ENCODE measurements at regions not wholly inside any gene's neighbourhood (a gene's known extent, or its start where the extent isn't known, plus 50 kb on each side); places are given as distances from the start of the nearest gene placed in this dataset.

GRCh38 chr2:146869328-146869727 lies 975.5 kb upstream of the ACVR2A start:
- H3K27ac ChIP-seq (ENCODE audit: low read depth, low read length), result no peak overlapping the region

- H3K27ac ChIP-seq (ENCODE audit: low read depth, low read length), result no peak overlapping the region
Observed at GRCh38 chr2:146868051-146868450, 976.8 kb upstream of the ACVR2A start.

GRCh38 chr2:146867477-146867986 lies 977.3 kb upstream of the ACVR2A start:
- 68 to 92% (median 90%) methylated on average over 5 of the region's 5 CpGs for WGBS, 3 donors

GRCh38 chr2:146853741-146854444 lies 990.9 kb upstream of the ACVR2A start:
- H3K27ac ChIP-seq (ENCODE audit: low read depth, low read length), result no peak overlapping the region
- 45 to 73% (median 71%) methylated on average over 2 of the region's 2 CpGs for WGBS, 3 donors

More at GRCh38 chr2:146867477-146867986, 977.3 kb upstream of the ACVR2A start:
- no peak overlapping the region for H3K27ac ChIP-seq (ENCODE audit: low read depth, low read length)

- 63 to 85% (median 80%) methylated on average over 1 of the region's 1 CpG for WGBS, 3 donors
- no peak overlapping the region for H3K27ac ChIP-seq (ENCODE audit: low read depth, low read length)
Observed at GRCh38 chr2:146852661-146853060, 992.2 kb upstream of the ACVR2A start.

GRCh38 chr2:146850746-146851145 lies 994.1 kb upstream of the ACVR2A start:
- no peak overlapping the region for H3K27ac ChIP-seq (ENCODE audit: low read depth, low read length)
- 73 to 91% (median 89%) methylated on average over 3 of the region's 3 CpGs for whole genome bisulfite sequencing, 3 donors

GRCh38 chr2:146847846-146848245 lies 997.0 kb upstream of the ACVR2A start:
- no peak overlapping the region for H3K27ac ChIP-seq (ENCODE audit: low read depth, low read length)

- no peak overlapping the region for H3K27ac ChIP-seq (ENCODE audit: low read depth, low read length)
- WGBS, 3 donors, result 54 to 82% (median 80%) methylated on average over 6 of the region's 6 CpGs
Observed at GRCh38 chr2:146844226-146844990, 1000.4 kb upstream of the ACVR2A start.

- no peak overlapping the region for H3K27ac ChIP-seq (ENCODE audit: low read depth, low read length)
Observed at GRCh38 chr2:146837857-146838256, 1007.0 kb upstream of the ACVR2A start.

- no peak overlapping the region for H3K27ac ChIP-seq (ENCODE audit: low read depth, low read length)
Observed at GRCh38 chr2:146826388-146826787, 1018.4 kb upstream of the ACVR2A start.

GRCh38 chr2:146821836-146822316 lies 1023.0 kb upstream of the ACVR2A start:
- H3K27ac ChIP-seq (ENCODE audit: low read depth, low read length), result no peak overlapping the region
- 36 to 55% (median 52%) methylated on average over 2 of the region's 2 CpGs for WGBS, 3 donors

- 44 to 78% (median 51%) methylated on average over 3 of the region's 3 CpGs for whole genome bisulfite sequencing, 3 donors
- no peak overlapping the region for H3K27ac ChIP-seq (ENCODE audit: low read depth, low read length)
Observed at GRCh38 chr2:146820672-146821071, 1024.2 kb upstream of the ACVR2A start.

- no peak overlapping the region for H3K27ac ChIP-seq (ENCODE audit: low read depth, low read length)
- WGBS, 3 donors, result 70 to 77% (median 71%) methylated on average over 1 of the region's 1 CpG
Observed at GRCh38 chr2:146818122-146818521, 1026.7 kb upstream of the ACVR2A start.

- 83 to 95% (median 83%) methylated on average over 1 of the region's 1 CpG for WGBS, 3 donors
- no peak overlapping the region for H3K27ac ChIP-seq (ENCODE audit: low read depth, low read length)
Observed at GRCh38 chr2:146817613-146818012, 1027.2 kb upstream of the ACVR2A start.

GRCh38 chr2:146814971-146815370 lies 1029.9 kb upstream of the ACVR2A start:
- no peak overlapping the region for H3K27ac ChIP-seq (ENCODE audit: low read depth, low read length)
- 82 to 93% (median 88%) methylated on average over 1 of the region's 1 CpG for WGBS, 3 donors

- 89 to 94% (median 93%) methylated on average over 17 of the region's 17 CpGs for WGBS, 3 donors
- no peak overlapping the region for H3K27ac ChIP-seq (ENCODE audit: low read depth, low read length)
Observed at GRCh38 chr2:146807568-146808168, 1037.2 kb upstream of the ACVR2A start.

- 55 to 63% (median 57%) methylated on average over 2 of the region's 2 CpGs for WGBS, 3 donors
- H3K27ac ChIP-seq (ENCODE audit: low read depth, low read length), result no peak overlapping the region
Observed at GRCh38 chr2:146806364-146807005, 1038.3 kb upstream of the ACVR2A start.

- H3K27ac ChIP-seq (ENCODE audit: low read depth, low read length), result no peak overlapping the region
- 78 to 84% (median 80%) methylated on average over 4 of the region's 4 CpGs for WGBS, 3 donors
Observed at GRCh38 chr2:146804288-146804687, 1040.5 kb upstream of the ACVR2A start.

GRCh38 chr2:146801886-146802285 lies 1042.9 kb upstream of the ACVR2A start:
- H3K27ac ChIP-seq (ENCODE audit: low read depth, low read length), result no peak overlapping the region
- WGBS, 3 donors, result 74 to 85% (median 82%) methylated on average over 1 of the region's 1 CpG

Measured in adipose tissue (tissue), 3 donors.